Right forelimb (tissue), 1 donor: ENCODE measurements at regions not wholly inside any gene's neighbourhood (a gene's known extent, or its start where the extent isn't known, plus 50 kb on each side); places are given as distances from the start of the nearest gene placed in this dataset.
"Not testable (repeated sequence)": the region's sequence is repeated elsewhere in the genome, so short reads cannot be mapped to it uniquely, and the experiment has no call there.

Source experiments
- DNase-seq: peaks from one replicate; pipeline ENCODE4 v3.0.0-alpha.2; 2018

DNA sequence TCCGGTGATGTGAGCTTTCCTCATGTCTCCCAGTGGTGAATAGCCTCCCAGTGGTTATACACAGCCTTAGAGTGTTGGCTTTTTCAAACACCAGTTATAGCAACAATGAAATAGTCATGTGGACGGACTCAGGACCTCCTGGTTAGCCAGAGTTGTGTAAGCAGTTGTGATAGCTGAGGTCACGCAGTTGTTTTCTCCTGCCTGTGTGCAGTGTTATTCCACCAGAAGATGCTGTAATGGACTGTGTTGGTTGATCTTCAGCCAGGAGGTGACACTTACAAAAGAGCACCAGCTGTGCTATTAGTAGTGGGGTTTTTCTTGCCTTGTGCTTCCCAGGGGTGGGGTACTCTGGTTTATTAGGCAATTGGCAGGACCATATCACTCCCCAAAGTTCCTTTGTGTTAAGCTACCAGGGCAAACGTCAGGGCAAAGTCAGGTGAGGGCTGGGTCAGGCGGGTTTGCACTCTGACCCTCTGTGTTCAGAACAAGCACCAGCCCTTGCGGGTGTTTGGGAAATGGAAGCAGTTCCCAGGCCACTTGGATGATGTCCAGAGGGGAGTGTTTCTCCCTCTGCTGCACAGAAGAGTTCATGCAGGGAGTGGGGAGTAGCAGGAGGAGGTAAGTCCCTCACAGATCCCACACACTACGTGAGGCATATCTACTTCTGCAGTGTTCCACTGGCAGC, 252.6 kb downstream of the TMEM47 start:
- DNase-seq = no peak

DNA sequence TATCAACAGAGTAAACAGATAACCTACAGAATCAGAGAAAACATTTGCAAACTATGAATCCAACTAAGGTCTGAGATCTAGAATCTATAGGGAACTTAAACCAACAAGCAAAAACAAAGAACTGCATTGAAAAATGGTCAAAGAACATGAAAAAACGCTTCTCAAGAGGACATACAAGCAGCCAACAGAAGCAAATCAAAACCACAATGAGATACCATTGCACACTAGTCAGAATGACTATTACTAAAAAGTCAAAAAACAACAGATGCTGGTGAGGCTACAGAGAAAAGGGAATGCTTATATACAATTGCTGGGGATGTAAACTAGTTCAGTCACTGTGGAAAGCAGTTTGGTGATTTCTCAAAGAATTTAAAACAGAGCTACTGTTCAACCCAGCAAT, 255.7 kb downstream of the TMEM47 start:
- DNase-seq = no peak

DNA sequence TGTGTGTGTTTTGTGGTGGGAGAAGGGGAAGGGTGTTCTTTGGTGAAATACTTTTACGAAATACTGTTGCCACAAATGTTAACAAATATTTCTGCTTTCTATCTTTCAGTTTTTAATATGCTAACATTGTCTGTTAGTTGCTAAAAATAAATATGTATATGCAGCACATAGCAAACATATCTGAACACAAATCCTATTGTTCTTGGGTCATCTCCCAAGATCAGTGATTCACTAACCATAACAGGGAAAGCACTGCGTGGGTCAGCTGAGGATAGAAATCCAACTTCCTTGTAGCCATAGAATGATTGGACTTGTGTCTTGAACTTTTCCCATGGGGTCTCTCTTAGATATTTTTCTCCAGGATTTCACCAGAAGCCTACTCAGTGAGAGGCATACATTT, 250.3 kb upstream of the FAM47A start:
- DNase-seq = no peak

DNA sequence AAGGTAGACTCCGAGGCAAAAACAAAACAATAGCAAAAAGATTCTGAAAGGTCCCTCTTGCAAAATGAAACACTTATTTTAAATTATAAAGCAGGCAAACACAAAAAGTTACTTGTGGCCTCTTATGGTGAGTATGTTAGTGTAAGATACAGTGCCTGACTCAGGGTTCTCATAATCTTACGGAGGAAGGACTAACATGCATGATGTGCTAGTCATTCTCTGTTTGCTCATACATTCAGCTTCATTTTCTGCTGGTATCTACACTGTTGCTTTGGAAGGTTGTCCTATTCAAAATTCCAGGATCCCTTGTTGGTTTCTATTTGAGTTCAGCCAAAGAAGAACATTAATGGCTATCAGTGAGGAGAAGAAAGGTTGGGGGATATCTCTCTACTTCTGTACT, 249.1 kb upstream of the FAM47A start:
- no peak for DNase-seq

DNA sequence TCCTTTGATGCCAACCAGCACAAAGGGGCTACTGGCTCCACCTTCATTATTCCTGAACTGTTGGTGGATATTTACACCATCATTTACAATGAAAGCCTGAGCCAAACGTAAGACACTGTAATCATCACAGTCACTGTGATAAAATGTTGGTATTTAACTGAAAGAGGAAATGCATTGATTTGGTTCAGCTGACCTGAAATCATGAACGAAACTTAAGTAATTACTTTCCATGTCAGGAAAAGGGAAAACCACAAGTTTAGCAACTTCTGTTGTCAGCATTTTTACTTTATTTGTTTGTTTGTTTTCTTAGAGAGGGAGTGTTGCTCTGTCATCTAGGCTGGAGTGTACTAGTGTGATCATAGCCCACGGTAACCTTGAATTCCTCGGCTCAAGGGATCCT, 247.8 kb upstream of the FAM47A start:
- no peak for DNase-seq

DNA sequence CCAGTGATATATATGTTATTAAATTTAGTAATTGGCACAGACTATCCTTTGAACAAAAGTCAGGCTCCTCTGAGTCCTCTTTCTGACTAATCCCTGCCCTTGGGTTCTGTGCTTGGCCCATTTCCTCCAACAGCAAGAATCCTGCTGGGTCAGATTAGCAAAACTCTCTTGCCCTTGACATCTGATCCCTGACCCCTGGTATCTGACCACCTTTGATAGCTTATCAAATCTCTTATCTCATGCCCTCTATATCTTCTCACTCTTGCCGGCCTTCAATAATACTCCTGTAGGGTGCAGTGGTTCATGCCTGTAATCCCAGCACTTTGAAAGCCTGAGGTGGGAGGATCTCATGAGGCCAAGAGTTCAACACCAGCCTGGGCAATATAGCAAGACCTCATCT, 245.5 kb upstream of the FAM47A start:
- no peak for DNase-seq

DNA sequence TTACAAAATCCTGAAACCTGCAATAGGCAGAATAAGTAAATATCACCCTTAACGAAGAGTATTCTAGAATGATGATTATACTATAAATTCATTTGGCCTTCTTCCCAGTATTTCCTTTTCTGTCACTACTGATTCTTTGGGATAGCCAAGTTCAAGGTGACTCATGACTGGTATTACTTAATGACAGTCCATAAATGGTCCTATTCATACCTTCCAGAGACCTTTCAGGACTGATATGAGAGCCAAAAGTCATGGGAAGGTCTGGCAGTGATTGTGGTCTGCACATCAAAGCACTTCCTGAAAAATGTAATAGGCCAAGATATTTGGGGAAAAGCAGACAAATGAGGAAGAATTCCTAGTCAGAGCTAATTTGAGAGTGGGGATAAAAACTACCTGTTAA, 239.6 kb upstream of the FAM47A start:
- DNase-seq = no peak

DNA sequence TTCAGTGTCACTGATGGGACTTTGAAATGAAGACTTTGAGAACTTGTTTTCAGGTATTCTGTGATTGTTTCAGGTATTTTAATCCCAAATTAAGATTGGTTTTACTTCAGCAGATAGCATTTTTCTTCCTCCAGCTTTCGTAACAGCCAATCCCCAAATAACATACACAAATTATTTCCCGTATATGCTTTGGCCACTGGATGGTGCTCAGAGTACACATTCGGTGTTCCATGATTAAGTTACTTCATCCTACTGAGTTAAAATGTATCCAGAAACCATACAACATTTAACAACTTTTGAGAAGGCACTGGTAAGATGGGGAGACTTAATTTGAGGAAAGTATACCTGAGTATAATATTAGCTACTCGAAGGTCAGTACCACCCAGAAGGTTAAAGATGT, 233.4 kb upstream of the FAM47A start:
- peak; percentile 40 for DNase-seq

DNA sequence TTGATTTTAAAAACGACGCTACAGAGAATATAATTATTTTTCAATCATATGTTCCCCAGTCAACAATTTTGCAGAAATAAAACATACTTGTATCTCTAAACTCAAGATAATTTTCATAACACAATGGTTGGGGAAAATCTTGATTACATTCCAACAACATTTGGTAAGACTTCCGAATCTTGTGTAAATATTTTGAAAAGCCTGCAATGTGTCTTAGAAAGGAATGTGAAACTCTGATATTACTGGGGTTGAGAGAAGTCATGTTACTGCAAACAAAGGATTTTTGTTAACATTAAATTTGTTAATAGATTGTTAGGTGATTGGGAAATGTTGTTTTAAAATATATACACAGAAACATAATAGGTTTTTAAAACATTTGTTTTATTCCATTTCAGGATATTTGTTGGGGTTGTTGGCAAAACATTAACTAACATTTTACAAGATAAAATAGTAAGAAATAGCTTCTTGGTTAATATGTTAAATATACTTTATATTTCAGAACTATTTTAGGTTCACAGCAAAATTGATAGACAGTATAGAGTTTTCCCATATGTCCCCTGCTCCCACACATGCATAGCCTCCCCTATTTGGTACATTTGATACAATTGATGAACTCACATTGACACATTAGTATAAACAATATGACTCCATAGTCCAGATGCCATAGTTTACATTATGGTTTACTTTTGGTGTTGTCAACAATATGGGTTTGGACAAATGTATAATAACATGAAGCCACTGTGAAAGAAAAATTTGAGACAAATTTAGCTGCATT, 218.6 kb upstream of the FAM47A start:
- DNase-seq = no peak

DNA sequence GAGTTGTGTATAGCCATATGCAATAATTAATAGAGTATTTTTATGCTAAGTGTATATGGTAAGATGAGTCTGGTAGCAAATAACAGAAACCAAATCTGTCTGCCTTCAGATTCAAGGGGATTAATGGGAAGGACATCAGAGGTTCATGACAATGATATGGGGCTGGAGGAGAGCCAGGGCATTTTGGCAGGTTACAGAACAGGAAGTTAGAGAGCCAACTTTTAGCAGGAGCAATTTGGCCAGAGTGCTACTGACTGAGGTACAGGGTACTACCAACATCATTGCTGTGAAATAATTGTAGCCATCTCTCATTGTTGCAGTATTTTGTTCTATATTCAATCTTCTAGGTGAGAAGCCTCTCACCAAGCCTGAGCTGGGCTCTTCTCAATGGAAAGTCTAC, 210.9 kb upstream of the FAM47A start:
- DNase-seq = no peak

DNA sequence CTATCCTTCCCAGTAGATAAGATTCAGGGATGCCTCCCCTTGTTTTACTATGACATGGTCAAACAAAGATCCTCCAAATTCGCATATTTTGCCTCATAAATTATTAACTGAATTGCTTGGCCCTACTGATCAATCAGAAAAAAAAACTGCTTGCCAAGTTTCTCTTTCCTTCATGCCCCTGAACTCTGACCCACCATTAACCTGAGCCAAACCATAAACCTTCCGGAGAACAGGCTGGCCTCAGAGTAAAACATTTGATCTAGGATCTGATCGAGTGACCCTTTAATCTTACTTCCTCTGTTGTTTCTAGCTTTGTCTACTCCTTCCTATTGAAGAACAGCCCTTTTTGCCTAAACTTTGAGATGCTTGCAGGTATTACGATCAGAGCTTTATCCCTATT, 209.7 kb upstream of the FAM47A start:
- no peak for DNase-seq

DNA sequence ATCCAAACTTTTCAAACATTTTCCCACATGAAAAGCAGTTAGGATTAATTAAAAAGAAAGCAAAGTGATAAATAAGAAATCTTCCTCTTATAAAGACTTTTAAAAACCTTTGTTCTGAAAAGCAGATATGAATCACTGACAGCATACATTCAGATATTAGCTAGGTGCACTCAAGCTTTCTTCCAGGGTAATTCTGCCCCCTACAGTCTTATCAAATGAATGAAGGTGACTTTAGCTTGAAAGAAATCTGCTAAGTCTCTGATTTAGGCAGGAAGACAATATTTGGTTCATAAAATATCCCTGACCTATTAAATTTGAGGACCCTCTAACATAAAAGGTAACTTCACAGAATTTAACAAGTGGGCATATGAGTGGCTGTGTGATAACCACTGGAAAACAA, 209.1 kb upstream of the FAM47A start:
- no peak for DNase-seq

DNA sequence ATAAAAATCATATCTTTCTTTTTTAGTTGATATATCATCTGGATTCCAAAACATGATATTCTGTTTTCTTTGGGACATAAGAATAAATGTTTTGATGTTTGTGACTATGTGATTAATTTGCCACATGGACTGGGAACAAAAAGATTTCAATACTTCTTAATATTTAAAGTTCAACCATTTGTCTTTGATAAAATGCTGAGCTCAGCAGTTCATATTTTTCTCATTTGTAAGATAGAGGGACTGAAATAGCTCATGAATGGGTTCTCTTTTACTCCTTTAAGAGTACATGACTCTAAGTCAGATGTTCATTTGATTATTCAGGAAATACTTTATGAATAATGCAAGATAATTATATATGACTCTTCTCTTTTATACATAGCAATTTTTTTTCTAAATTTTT, 205.9 kb upstream of the FAM47A start:
- no peak for DNase-seq

DNA sequence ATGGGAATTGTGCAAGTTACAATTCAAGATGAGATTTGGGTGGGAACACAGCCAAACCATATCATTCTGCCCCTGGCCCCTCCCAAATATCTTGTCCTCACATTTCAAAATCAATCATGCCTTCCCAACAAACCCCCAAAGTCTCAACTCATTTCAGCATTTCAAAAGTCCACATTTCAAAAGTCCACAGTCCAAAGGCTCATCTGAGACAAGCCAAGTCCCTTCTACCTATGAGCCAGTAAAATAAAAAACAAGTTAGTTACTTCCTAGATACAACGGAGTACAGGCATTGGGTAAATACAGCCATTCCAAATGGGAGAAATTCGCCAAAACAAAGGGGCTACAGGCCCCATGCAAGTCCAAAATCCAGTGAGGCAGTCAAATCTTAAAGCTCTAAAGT, 203.3 kb upstream of the FAM47A start:
- DNase-seq = not testable (repeated sequence)

DNA sequence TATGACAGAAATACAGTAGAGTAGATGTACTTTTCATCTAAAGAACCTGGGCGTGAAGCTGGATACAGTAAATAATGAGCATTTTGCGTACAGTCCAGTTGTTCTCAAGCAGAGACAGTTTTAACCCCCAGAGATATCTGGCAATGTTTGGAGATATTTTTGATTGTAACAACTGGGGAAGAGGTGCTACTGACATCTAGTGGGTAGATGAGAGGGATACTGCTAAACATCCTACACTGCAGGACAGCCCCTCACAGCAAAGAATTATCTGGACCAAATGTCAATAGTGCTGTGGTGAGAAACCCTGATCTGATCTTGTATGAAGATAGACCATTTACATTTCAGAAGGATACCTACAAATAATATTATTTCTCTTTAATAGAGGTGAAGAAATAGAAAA, 200.2 kb upstream of the FAM47A start:
- no peak for DNase-seq

DNA sequence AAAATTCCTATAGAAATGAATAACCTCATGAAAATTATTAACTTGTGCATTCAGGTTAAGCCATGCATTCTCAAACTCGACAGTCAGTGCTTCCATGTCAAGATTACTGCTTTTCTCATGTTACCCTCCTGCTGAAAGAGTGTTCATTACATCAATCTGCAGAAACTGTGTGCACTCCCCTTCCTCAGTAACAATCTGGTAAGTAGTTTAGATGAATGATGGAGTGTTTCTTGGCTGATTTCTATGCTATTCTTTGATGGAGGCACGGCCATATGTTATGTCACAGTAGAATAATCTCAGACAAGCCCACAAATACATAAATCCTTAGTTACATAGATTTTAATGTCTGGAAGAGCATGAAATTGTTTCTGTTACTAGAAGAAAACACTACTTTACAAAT, 193.3 kb upstream of the FAM47A start:
- no peak for DNase-seq

DNA sequence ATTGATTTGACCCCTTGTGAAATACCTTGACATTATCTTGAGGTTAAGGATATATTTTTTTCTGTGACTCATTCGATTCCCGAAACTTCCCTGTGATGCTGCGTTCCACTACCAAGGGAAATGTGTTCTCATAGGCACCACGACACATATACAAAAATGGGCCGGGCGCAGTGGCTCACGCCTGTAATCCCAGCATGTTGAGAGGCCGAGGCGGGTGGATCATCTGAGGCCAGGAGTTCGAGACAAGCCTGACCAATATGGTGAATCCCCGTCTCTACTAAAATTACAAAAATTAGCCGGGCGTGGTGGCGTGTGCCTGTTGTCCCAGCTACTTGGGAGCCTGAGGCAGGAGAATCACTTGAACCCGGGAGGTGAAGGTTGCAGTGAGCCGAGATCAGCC, 188.3 kb upstream of the FAM47A start:
- DNase-seq = not testable (repeated sequence)

DNA sequence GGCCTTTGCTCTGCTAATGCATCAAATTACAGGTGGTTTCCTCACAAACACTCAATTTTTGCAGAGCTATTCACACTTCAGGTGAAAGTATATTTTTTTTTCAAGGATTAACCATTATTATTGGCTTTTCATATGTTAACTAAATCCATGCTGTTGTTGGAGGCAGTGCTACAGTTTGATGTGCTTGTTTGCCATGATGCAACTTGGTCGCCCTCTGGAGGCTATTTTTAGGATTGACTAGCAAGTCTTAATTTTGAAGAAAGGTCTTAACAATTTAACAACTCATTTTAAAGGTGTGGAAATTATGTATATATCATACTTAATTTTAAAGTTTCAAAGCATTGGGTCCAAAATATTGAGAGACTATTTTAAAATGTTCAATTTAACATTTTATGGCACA, 168.8 kb upstream of the FAM47A start:
- no peak for DNase-seq

DNA sequence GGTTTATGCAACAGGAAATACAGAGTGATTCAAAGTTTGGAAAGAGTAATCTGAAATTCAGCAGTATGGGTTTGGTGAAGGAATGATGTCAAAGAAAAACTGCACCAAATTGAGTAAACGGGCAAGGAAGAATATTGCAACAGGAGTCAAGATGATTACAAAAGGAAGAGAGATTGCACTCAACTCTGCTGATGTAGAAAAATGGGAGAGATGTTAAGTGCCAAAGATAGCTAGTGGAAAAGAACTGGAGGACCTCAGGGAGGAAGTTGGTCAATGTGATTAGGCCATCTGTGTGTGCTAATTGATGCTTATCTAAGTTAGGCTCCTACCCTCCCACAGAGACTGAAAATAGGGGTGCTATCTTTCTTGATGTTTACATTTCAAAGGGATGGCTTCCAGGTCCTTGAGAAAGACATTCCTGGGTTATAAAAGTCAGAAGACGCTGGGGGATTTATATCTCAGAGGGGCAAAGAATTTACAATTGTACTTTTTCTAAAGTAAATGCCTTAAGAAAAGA, 167.4 kb upstream of the FAM47A start:
- no peak for DNase-seq

DNA sequence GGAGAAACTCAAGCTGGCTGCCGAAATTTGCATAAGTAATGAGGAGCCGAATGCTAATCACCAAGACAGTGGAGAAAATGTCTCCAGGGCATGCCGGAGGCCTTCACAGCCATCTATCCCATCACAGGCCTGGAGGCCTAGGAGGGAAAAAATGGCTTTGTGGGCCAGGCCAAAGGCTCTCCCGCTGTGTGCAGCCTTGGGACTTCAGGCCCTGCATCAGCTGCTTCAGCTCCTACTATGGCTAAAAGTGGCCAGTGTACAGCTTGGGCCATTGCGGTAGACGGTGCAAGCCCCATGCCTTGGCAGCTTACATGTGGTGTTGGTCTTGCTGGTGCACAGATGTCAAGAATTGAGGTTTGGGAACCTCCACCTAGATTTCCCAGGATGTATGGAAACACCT, 162.6 kb upstream of the FAM47A start:
- no peak for DNase-seq

DNA sequence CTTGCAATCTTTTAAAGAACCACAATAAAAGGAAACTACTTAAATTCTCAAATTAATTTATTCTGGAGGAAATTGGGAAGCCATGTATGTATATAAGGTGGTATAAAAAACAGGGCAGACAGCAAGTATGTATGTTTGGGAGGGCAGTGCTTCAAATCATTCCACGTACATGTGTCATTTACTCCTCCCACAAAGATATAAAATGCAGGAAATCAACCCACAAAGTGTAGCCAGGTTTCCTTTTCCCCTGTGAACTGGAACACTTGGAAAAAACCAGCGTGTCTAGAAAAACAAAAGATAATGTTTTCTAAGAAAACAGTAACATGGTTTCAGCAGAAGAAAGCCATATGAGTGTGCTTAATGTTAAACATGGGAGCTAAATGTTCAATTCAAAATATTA, 156.7 kb upstream of the FAM47A start:
- DNase-seq = no peak

DNA sequence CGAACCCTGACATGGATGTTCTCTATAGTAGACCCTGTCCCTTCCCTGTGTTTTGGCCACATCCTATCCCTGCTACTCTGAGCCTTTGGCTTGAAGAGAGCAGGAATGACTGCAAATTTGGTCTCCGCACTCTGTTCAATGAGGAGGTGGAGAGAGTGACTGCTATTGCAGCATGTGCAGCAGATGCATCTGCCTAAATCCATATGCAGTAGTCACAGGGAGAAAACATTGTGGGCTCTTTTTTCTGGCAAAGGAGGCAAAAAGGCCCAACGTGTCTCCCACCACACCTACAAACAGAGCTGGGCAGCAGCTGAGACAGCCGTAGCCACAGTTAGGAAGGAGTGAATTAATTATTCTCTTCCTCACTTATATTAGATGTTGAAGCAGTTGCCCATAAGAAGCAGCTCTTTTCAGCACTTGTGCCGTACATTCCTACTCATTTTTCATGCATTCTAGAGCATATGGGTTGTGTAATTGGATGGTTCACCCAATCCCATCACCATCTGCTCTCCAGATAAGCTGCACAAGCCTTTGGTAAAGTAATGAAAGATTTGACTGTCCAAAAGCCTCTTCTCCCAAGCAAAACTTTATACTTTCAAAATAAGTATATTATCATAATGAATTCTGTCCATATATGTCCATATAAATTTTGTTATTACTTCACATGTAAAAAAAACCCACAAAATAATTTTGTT, 147.9 kb upstream of the FAM47A start:
- DNase-seq = no peak

DNA sequence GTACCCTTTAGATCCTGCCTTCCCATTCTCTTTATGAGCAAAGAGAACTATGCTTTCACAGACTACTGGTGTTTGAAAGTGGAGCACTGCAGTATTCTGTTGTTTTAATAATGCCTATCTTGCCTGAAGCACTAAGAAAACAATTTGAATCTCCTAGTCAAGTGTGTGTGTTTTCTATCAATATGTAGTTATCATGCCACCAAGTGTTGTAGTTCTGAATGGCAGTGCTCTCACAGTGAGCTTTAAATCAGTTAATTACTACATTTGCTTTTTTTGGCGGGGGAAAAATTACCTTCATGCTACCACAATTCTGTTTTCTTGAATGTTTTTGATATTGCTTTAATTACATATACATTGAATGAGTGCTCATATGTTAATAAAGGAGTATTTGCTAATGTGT, 143.6 kb upstream of the FAM47A start:
- DNase-seq = no peak

DNA sequence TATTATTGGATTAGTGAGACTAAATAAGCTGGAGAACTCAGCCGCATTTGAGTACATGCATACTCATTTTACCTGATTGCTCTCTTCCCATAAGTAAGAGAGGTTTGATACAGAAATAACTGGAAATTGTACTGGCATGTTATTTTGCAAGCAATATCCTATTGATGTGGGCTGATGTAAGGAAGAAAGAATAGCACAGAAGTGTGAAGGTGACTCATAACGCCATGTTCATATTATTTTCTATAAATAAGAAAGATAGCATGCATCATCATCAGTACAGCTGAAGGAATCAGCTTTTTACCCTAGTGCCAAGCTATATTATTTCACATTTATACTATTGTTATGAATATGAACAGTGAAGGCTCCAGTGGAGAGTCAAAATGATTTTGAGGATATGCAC, 138.3 kb upstream of the FAM47A start:
- no peak for DNase-seq
